ENCODE measurements at regions not wholly inside any gene's neighbourhood (a gene's known extent, or its start where the extent isn't known, plus 50 kb on each side); places are given as distances from the start of the nearest gene placed in this dataset.
A peak's percentile ranks its signal among the peaks of the same experiment; 100 is the strongest.

- TF ChIP-seq CTCF (conservative IDR thresholded peaks at IDR 0.05; ENCODE audit: low read depth in 2 of 2) (no peak), POLR2AphosphoS5 (IDR thresholded peaks at IDR 0.05; ENCODE audit: low read depth) (no peak), JUNB (IDR thresholded peaks at IDR 0.05; ENCODE audit: unreplicated experiment) (no peak), STAT1 (IDR thresholded peaks at IDR 0.05; ENCODE audit: unreplicated experiment) (no peak), CREB1 (CRISPR knock-in tag; IDR thresholded peaks at IDR 0.05; ENCODE audit: low read depth) (no peak), ZNF331 (CRISPR knock-in tag; IDR thresholded peaks at IDR 0.05; ENCODE audit: low read depth) (no peak)
Measured at GRCh38 chr14:53538316-53538881, 385.3 kb upstream of the DDHD1 start (continued).

DNA sequence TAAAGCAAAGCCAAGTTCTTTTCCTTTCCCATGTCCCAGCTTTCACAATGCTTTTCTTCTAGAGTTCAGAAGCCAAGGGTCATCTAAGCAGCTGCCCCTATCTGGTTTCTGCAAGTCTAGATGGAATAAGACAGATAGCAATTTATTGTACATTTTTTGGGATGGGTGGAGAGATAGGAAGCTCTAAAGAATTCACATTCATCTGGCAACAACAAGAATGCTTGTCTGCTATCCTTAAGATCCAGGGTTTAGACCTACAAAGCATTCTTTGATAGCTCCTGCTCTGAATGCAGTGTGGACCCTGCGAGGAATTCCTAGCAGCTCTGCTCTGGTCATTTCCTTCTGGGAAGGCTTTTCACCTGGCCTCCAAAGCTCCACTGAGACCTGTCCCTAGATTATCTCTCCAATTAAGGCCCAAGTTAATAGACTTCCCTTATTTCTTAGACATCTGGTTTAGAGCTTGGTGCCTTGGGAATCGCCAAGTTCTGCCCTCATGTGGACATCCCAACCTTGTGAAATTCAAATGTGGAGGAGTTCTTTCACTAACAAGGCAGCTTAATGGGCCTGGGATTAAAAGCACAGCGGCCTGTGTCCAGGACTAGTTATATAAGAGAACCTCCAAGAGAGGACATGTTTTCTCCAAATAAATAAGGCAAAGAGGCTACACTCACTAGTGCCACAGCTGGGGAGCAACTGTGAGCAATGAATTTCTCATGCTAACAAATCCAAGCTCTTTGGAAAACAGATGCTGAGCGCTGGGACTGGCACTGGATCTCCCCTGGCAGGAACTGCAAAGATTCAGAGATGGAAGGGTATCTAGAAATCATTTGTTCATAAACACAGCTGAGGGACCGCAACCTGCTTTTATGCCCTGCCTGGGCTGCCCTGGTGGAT, 384.5 kb upstream of the DDHD1 start:
- ATAC-seq: no peak

More for the DNA sequence above, 384.5 kb upstream of the DDHD1 start:
- no peaks in the 10 kb centered on the region for H3K27me3 Mint-ChIP-seq (ENCODE audit: insufficient read depth, low read depth, poor library complexity)
- peaks cover 6% of the 10 kb centered on the region; the same call in 2 of the 3 replicates for H3K4me1 Mint-ChIP-seq
- H2AFZ ChIP-seq: no peak overlapping the region
- H3K4me1 ChIP-seq (ENCODE audit: insufficient read depth): no peaks in the 10 kb centered on the region
- no peaks in the 10 kb centered on the region for H3K36me3 ChIP-seq (ENCODE audit: insufficient read depth)
- no peak overlapping the region for H3K4me3 Mint-ChIP-seq
- no peak overlapping the region for H3K27ac ChIP-seq (ENCODE audit: low read depth)
- H3K79me2 ChIP-seq (replicated peaks; ENCODE audit: insufficient read depth): no peaks in the 10 kb centered on the region
- H3K9me2 ChIP-seq (ENCODE audit: insufficient read depth): no peaks in the 10 kb centered on the region; the same call in 1 of the 2 replicates
- H3K4me2 ChIP-seq: no peak overlapping the region
- H3F3A ChIP-seq (replicated peaks; ENCODE audit: low read depth): no peaks in the 10 kb centered on the region
- H3K27me3 ChIP-seq (ENCODE audit: insufficient read depth): no peaks in the 10 kb centered on the region
- H3K27ac Mint-ChIP-seq: no peak overlapping the region
- H3K4me3 ChIP-seq: no peak overlapping the region
- no peaks in the 10 kb centered on the region for H3K9me3 Mint-ChIP-seq
- H4K20me1 ChIP-seq (replicated peaks; ENCODE audit: insufficient read depth): no peaks in the 10 kb centered on the region
- TF ChIP-seq ZNF331 (CRISPR knock-in tag; IDR thresholded peaks at IDR 0.05; ENCODE audit: low read depth) (no peak), EZH2phosphoT487 (IDR thresholded peaks at IDR 0.05; ENCODE audit: unreplicated experiment) (no peak), EZH2 (IDR thresholded peaks at IDR 0.05; ENCODE audit: low read depth, unreplicated experiment) (no peak), NANOG (IDR thresholded peaks at IDR 0.05; ENCODE audit: borderline replicate concordance) (no peak), JUNB (IDR thresholded peaks at IDR 0.05; ENCODE audit: unreplicated experiment) (no peak), REST (IDR thresholded peaks at IDR 0.05; ENCODE audit: unreplicated experiment) (no peak)
- peak; percentile 1 for DNase-seq (ENCODE audit: low spot score)
- H3K36me3 Mint-ChIP-seq (ENCODE audit: low read depth): no peaks in the 10 kb centered on the region

All from GM23338 (cell line).